Stimulated activated CD4-positive, alpha-beta T cell treated with anti-CD3 and anti-CD28 coated beads, Interleukin-4, amount 100 ng/mL, for 48 hours (primary cell): ENCODE measurements at regions not wholly inside any gene's neighbourhood (a gene's known extent, or its start where the extent isn't known, plus 50 kb on each side); places are given as distances from the start of the nearest gene placed in this dataset.

Experiments used
- DNase-seq, 2 donors: peaks; one replicate each; pipeline ENCODE4 v3.0.0-alpha.2; 2020; ENCODE audit warnings: low read depth in 2 of 2

DNA sequence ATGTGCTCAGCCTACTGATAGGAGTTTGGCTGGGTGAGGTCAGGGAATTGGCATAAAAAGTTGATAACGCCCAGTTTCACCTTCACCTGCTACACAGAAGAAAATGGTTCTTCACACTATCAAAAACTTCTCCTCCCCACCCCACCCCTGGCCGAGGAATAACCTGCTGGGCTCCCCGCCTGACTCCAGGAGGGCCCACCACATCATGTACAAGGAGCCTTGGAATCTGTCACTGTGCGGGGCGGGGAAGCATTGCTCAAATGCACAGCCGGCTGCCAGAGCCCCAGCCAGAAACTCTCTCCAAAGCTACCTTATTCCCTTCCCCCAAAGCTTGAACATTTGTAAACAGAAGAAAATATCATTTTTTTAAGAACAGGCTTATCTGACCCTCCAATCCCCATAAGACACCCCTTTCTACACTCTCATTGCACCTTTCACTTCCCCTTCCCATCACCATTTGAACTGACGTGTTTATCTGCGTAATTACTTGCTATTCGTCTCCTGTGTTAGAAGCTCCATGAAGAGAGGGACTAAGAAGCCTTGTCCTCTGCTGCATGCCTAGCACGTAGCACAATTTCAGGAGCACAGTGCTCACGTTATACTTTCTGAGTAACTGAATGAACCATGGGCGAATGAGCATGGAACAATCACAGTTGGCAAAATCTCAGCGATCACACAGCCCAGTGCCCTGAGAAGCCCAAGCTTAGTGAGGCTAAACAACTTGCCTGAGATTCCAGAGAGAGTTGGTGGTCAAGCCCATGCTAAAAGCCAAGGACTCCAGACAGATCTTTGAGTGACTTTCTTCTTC is 82.9 kb downstream of the HES1 start:
- DNase-seq, result no peak

DNA sequence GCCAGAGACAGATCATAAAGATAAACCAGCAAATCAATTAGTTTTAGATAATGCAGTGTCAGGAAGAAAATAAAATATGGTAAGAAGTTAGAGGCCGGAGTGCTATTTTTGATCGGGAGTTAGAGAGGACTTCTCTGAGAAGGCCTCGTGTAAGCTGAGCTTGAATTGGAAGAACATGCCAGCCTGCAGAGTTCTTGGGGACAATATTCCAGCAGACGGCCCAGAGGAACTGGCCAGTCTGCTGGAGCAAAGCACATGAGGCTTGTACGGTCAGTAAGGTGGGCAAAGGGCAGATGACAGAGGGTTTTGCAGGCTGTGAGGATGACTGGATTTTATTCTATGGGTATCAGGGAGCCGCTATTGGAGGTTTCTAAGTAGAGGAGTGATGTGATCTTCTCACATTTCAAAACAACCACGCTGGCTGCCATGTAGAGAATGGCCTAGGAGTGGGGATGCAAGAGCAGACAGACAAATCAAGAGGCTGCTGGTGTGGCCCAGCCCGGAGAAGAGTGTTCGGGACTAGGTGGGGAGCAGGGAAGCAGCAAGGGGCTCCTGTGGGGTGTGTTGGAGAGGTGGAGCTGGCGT is 84.0 kb downstream of the HES1 start:
- no peak for DNase-seq

DNA sequence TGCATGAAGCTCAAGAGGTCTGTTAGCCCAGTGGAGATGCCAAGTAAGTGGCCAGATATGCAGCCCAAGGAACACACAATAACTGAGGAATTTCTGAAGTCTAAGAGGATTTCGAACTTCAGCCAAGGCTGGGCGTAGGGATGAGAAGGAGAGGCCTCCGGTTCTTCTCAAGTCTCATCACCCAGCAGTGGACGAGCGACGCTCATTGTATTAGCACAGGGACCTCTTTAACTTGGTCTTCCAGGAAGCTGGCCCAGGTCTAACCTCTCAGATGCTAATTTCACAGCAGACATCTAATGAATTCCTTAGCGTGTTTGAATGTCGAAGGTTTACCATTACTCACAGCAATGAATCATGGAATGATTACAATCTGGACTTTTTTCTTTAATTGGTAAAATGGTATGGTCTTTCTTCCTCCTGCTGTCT is 85.0 kb downstream of the HES1 start:
- DNase-seq, result no peak

DNA sequence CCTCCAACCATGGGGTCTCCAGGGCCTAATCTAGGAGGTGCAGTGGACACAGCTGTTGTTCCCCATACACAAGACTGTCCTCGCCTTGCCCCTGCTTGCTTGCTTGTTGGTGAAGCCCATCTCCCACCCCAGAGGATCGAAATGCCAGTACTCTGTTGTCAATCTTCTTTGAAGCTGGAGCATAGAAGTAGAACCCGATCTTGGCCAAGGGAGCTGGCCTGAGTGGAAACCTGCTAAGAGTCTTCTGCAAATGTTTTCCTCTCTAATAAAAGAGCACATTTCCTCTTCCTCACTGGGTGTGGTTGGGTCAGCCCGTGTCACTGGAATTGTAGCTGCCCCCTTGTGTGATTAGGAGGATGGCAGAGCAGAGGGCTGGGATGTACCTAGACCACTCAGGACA is 85.4 kb downstream of the HES1 start:
- DNase-seq, result no peak

DNA sequence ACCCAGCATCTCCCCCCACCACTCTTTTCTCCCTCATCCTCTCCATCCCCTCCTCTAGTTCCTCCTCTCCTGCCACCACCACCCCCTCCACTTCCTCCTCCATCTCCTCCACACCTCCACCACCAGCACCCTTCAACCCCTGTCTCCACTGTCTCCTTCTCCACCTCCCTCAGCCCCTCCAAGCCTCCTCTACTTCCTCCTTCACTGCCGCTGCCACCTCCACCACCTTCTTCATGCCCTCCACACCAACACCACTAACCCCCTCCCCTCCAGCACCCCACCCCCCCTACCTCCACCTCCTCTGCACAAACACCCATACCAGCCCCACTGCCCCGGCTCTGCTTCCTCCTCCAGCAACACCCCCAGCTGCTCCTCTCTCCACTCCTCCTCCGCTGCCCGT is 88.0 kb downstream of the HES1 start:
- no peak for DNase-seq

DNA sequence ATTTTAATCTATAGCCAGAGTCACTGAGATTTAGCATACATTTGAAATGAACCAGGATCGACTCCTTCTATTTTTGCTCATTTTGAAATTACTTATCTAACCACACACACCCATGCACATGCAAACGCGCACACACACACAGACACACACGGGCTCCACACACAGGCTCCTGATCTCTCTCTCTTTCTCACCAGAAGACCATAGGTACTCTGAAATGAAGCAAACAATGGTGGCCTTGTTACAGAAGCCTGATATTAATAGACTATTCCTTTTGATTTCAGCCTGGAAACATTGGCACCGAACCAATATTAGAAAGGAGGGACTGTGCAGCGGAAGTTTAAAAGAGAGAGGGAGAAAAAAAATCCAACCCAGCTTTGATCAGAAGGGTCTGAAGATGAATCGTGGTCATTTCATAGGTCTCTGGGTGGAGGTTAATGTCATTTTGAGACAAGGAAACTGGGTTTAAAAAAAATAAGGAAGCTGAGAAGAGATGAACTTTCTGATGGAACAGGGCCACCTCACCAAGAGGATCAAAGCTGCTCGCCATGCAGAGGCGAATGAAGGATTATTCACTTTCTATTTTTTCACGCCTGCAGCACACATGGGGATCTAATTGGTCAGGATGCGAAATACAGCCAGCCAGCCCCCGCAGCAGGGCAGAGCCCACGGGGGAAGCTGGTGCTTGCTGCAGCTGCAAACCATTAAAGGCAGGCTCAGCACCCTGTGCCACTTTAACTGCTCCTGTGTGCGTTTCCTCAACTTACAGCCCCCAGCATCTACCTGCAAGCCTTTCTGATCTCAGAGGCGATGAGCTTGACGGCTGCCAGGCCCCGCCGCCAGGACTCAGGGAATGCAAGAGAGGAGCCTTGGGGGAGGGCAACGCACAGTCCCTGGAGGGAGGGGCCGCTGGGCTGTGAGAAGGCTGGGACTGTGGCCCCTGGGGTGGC is 88.8 kb downstream of the HES1 start:
- no peak for DNase-seq

DNA sequence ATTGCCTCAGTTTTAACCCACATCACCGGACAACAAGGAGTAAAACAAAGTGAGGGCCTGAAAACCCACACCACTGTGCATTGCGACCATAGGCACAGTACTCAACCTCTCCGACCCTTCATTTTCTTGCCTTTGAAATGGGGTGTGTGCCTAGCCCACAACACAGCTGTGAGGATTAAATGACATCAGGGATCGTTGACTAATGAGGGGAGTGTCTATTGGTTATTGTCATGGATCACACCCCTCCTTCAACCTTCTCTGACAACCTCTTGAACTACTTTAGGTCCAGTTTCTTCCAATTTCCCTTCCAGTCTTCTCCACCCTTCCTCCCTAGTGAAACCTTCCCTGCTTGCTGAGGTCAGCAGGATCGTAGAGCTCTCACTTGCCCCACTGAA is 89.5 kb downstream of the HES1 start:
- DNase-seq, result no peak

DNA sequence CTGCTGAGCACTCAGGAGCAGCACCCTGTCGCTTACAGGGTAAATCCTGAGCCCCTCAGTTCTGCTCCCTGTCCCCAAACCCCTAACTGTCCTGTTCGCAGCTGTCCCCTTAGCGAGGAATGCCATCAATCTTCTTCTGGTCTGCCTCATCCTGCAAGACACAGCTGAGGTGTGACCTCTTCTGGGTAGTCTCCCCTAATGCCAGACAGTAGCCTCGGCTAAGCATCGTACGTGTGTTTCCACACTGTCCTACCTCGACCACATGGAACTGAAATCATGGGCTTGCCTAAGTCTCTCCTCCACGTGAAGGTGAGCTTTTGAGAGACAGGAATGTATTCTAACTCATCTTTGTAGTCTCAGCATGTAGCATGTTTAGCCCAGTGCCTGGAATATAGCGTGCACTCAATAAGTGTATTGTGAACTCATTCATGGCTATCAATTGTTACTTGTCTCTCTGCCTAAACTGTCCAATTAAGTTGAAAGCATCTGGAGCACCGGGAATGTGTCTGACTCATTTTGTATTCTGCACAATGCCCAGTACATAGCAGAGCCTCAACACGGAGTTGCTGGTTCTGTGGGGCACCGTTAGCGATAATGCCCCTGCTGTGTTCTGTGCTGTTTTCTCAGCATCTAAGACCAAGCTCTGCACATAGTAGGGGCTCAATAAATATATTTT is 90.2 kb downstream of the HES1 start:
- DNase-seq, result no peak

DNA sequence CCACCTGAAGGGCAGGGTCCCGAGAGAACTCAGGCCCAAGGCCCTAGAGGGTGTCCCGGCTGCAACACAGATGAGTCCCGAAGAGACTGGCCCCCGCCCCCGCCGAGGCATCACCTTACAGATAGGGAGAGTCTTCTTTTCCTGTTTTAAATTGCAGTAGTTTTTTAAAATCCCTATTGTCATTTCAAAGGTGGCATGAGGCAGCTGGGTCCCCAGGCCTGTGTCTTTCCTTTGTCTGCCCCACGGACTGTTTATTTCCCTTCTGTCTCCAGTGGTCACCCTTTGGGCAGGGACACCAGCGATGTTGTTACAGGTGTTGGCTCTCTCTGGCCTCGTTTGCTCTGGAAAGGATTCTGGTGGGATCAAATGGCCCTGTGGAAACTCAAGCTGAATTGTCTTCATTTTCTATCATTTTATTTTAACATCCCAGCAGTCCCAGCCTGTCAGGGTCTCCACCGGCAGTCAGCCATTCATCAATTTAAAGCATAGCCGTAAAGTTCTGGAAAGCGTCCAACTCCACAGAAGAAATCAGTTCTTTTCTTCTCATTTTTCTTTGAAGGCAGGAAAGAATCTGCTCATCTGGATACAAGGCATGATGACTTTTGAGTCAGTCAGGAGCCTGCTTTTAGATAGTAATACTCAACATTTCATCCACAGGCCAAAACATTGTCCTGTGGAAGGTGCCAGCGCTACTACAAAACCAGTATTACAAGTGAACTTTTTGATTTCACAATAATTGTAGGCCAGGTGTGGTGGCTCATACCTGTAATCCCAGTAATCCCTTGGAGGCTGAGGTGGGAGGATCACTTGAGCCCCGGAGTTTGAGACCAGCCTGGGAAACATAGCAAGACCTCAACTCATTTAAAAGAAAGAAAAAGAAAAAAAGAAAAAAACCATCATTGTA is 96.2 kb downstream of the HES1 start:
- DNase-seq, result no peak

DNA sequence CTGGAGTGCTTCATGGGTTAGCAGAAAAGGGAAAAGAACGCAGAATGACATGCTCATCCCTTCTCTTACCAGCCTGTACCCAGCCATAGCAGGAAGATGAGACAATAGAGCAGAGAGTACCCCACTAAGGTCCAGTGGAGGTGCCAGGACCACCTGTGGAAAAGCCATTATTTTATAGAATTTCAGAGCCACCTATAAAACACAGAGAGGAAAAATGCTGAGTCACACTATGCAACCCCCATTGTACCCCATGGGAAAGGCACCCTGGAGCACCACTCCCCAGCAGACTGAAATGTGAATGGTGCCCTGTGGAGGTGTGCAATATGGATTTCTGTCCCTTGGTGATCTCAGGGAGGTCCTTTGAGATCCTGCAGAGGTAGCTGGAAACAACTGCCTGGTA is 97.2 kb downstream of the HES1 start:
- no peak for DNase-seq

DNA sequence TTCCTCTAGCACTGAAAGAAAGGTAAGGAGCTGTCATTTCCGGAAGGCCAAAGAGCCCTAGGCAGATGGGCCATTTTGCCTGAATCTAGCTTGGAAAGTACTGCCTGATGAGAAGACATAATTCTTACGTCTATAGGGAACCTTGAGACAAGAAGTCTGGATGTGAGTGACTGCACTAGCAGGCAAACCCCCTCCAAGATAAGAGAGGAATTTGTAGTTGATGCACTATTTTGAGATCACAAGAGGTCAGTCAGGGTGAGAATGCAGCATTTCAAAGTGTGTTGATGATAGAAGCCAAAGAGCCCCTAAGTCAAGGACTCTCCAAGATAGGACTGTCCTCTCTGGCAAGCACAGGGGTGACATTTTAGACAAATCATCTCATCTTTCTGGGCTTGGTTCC is 99.2 kb downstream of the HES1 start:
- DNase-seq, result no peak

DNA sequence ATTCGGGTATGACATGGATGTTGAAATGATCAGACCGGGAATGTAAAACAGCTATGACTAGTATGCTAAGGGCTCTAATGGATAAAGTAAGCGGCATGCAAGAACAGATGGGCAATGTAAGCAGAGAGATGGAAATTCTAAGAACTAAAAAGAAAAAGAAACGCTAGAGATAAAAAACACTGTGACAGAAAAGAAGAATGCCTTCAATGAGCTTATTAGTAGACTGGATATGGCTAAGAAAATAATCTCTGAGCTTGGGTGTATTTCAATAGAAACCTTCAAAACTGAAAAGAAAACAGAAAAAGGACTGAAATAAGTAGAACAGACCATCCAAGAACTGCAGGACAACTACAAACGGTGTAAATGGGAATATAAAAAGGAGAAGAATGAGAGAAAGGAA is 101.2 kb downstream of the HES1 start:
- no peak for DNase-seq

DNA sequence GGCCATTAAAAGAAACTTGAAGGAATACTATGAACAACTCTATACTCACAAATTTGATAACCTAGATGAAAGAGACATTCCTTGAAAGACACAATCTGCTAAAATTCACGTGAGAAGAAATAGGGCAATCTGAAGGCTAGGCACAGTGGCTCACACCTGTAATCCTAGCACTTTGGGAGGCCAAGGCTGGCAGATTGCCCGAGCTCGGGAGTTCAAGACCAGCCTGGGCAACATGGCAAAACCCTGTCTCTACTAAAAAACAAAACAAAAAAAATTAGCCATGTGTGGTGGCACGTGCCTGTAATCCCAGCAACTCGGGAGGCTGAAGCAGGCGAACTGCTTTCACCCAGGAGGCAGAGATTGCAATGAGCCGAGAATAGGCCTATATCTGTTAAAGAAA is 104.8 kb downstream of the HES1 start:
- no peak for DNase-seq

DNA sequence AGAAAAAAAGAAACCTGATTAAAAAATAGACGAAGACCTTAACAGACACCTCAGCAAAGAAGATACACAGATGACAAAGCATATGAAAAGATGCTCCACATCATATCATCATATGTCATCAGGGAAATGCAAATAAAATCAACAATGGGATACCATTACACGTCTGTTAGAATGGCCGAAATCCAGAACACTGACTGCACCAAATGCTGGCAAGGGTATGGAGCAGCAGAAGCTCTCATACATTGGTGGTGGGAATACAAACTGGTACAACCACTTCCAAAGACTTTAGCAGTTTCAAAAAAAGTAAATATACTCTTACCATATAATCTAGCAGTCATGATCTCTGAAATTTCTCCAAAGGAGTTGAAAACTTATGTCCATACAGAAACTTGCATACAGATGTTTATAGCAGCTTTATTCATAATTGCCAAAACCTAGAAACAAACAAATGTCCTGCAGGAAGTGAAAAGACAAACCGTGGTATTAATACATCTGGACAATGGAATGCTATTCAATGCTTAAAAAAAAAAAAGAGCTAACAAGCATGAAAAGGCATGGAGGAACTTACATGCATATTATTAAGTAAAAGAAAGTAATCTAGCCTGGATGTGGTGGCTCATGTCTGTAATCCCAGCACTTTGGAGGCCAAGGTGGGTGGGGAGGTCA is 107.4 kb downstream of the HES1 start:
- DNase-seq, result no peak

DNA sequence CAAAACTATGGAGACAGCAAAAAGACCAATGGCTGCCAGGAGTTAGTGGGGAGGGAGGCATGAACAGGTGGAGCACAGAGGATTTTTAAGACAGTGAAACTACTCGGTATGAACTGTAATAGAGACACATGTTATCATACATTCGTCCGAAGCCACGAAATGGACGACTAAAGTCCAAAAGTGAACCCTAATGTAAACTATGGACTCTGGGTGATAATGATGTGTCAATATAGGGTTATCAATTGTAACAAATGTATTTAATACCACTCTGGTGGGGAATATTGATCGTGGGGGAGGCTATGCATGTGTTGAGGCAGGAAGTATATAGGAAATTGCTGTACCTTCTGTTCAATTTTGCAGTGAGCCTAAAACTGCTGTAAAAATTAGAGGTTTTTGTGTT is 107.0 kb downstream of the CPN2 start:
- no peak for DNase-seq

DNA sequence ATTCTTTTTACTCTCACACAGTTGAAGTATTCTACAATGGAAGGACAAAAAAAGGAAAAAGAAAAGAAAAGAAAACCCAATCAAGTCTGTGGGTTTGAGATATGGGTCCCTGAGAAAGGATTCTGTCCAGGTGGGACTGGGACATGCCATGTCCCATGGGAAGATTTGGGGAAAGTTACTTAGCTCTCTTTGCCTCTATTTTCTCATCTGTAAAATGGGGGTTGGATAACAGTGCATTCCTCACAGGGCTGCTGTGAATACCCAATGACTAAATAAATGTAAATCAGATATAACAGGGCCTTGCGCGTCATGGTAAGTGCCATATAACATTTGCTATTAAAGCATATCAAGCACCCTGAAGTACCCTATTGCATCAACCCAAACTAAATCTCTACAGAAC is 105.7 kb downstream of the CPN2 start:
- no peak for DNase-seq

DNA sequence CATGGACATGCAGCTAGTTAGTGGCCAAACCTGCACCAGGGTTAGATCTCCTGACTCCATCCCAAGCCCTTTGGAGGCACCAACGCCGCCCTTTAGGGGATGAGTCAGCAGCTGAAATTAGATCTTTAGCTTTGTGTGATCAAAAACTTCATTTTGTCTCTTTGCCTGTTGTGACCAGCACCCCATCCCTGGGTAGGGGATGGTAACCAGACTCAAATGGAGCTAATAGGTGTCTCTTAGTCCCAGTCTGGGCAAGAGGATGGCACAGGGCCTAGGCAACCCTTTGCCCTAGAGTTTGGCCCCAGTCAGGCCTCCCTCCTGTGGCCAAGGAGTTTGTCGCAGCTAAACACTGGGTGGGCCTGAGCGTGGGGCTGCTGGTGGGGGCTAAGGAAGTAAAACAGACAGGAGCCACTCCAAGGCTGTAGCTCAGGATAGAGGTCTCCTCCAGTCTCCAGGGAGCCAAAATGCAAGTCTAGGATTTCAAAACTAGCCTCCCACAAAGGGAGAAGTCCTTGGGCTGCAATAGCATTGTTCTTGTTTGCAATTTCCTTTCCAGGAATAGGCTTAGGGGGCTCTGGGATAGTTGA is 105.1 kb downstream of the CPN2 start:
- no peak for DNase-seq

DNA sequence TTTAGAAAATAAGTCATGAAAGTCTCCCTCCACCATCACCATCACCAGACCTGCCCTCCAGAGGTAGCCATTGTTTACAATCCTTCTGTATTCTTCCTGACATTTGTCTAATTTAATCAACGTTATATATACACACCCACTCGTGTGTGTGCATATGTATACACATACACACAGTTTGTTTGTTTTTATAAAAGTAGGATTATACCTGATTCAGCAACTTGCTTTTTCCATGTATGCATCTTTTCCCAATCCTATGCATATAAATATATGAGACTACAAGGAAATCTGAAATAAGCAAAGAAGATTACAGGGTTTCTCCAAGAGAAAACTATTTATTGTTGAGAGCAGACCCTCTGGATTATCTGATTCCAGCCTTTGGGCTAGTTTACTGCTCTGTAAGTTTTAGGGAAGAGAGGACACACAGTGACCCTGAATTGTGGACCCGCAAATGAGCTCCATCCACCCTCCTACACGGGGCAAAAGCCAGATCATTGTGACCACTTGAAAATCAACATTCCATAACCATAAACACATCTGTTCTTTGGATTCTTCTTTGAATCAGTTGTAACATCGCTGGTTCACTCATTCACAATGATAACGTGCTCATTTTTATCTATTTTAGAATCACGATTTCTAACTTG is 104.3 kb downstream of the CPN2 start:
- no peak for DNase-seq

DNA sequence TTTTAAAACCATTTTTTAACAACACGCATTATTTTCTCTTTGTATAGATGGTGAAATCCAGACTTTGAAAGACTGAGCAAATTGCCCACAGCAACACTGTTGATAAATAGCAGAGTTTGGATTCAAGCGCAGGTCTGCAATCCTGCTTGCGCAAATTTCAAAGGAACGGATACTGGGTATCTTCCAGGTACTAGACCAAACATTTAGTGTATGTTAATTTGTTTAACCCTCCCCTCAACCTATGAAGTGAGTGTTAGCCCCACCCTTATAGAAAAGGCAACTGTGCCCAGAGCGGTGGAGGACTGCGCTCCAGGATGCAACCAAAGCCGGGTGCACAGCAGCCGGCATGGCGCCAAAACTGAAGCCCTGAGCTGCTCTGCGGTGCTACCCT is 103.8 kb downstream of the CPN2 start:
- DNase-seq, result no peak
